GM12878 (cell line): ENCODE measurements at regions not wholly inside any gene's neighbourhood (a gene's known extent, or its start where the extent isn't known, plus 50 kb on each side); places are given as distances from the start of the nearest gene placed in this dataset.

Experiments
- HDAC2 ChIP-seq: fragments of 200-600 bp; sonication (generic); IDR thresholded peaks from 2 replicates; pipeline ENCODE4 v1.6.1; 2017
- POLR2A ChIP-seq: IDR thresholded peaks from 2 replicates; pipeline ENCODE4 v1.6.1; 2011; ENCODE audit warnings: low read depth, mild to moderate bottlenecking, low read length
- POLR2AphosphoS5 ChIP-seq: IDR thresholded peaks from 2 replicates; pipeline ENCODE4 v1.6.1; 2011; ENCODE audit warnings: mild to moderate bottlenecking, low read length, inconsistent platforms
- WRNIP1 ChIP-seq: IDR thresholded peaks from 2 replicates; pipeline ENCODE4 v1.6.1; 2011; ENCODE audit warnings: low read depth, low read length, improper control_type of control experiment, borderline replicate concordance

- TF ChIP-seq HDAC2 = no peak
- no peak for TF ChIP-seq POLR2AphosphoS5
- TF ChIP-seq WRNIP1 = no peak
- TF ChIP-seq POLR2A = no peak
Measured at GRCh38 chr22:34972191-34972897, 93.6 kb upstream of the ISX start.
